Mucosa of rectum (tissue), 2 donors: ENCODE measurements at regions not wholly inside any gene's neighbourhood (a gene's known extent, or its start where the extent isn't known, plus 50 kb on each side); places are given as distances from the start of the nearest gene placed in this dataset.

Source experiments
- H3K27ac ChIP-seq, 2 donors: one replicate each; pipeline ENCODE4 v1.7.0; 2013; ENCODE audit warnings: inconsistent platforms in 2 of 2, low read depth in 2 of 2, low read length in 2 of 2
- H3K27me3 ChIP-seq, 2 donors: one replicate each; pipeline ENCODE4 v1.7.0; 2013; ENCODE audit warnings: low read length in 2 of 2; ENCODE audit not compliant: control insufficient read depth in 2 of 2, insufficient read depth in 2 of 2
- H3K36me3 ChIP-seq, 2 donors: one replicate each; pipeline ENCODE4 v1.7.0; 2013; ENCODE audit warnings: low read length in 2 of 2; ENCODE audit not compliant: control insufficient read depth in 2 of 2, insufficient read depth in 2 of 2
- H3K4me1 ChIP-seq, 2 donors: one replicate each; pipeline ENCODE4 v1.7.0; 2013; ENCODE audit warnings: low read length in 2 of 2, mild to moderate bottlenecking in 1 of 2; ENCODE audit not compliant: control insufficient read depth in 2 of 2, insufficient read depth in 2 of 2
- H3K4me3 ChIP-seq, 2 donors: one replicate each; pipeline ENCODE4 v1.7.0; 2013; ENCODE audit warnings: low read length in 2 of 2
- H3K9ac ChIP-seq, 2 donors: one replicate each; pipeline ENCODE4 v1.7.0; 2013; ENCODE audit warnings: low read length in 2 of 2, low read depth in 1 of 2, mild to moderate bottlenecking in 1 of 2
- H3K9me3 ChIP-seq, 2 donors: one replicate each; pipeline ENCODE4 v1.7.0; 2013; ENCODE audit warnings: low read length in 2 of 2; ENCODE audit not compliant: control insufficient read depth in 2 of 2
- donor health status: healthy.
- donor health status: Normal muscosa, but diverticular disease.

DNA sequence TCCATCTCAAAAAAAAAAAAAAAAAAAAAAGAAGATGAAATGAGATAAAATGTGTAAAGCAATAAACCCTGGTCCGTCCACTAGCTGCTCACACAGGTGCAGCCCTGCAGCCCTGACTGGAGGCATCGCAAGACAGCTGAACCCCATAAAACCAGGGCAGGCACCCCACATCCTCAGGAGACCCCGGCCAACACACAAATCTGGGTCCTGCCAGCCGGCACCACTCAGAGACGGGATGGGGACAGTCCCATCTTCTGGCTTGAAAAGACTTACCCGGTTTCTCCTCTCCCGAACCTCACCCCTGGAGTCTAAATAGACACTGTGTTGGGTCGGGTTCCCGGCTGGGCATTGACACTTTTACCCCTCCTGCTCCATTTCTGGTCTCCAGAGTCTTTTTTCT, 52.7 kb upstream of the TNRC6C start:
- peaks cover 3 to 12% of the 10 kb centered on the region in 2 donors for H3K27me3 ChIP-seq
- no peaks in the 10 kb centered on the region for H3K9me3 ChIP-seq
- H3K27ac ChIP-seq: no peak overlapping the region
- no peaks in the 10 kb centered on the region for H3K4me1 ChIP-seq
- no peak overlapping the region for H3K4me3 ChIP-seq
- H3K36me3 ChIP-seq: no peaks in the 10 kb centered on the region
- no peak overlapping the region for H3K9ac ChIP-seq

DNA sequence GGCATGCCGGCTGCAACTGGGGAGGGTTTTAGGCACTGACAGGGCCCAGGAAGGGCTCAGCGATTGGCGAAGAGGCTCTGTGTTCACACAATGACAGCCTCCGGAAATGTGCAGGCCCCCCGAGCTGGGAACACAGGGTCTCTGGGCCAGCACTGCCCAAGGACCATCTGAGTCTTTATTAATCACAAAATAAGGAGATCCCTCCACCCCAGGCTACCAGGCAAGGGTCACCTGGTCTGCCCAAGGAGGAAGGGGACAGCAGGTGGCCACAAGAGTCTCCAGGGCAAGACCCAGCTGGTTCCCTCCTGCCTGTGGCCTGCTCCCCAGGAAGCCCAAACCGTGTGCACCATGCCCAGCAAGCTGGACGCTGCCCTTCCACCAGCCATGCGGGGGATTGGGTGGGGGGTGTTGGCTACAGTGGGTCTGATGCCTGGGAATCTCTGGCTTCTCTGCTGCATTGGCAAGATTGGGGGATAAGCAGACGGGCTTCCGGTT, 52.1 kb upstream of the TNRC6C start:
- Histone ChIP-seq H3K9ac (no peak overlapping the region), H3K4me1 (no peaks in the 10 kb centered on the region), H3K27me3 (peaks cover 3 to 12% of the 10 kb centered on the region in 2 donors), H3K27ac (no peak overlapping the region), H3K9me3 (no peaks in the 10 kb centered on the region), H3K36me3 (no peaks in the 10 kb centered on the region), H3K4me3 (no peak overlapping the region)

- Histone ChIP-seq H3K27ac (no peak overlapping the region), H3K27me3 (peaks cover 3 to 12% of the 10 kb centered on the region in 2 donors), H3K9ac (no peak overlapping the region), H3K36me3 (no peaks in the 10 kb centered on the region), H3K4me1 (no peaks in the 10 kb centered on the region), H3K9me3 (no peaks in the 10 kb centered on the region), H3K4me3 (no peak overlapping the region)
These were observed 50.7 kb upstream of the TNRC6C start for GRCh38 chr17:77907497-77908461.

- no peaks in the 10 kb centered on the region for H3K9me3 ChIP-seq
- no peak overlapping the region for H3K27ac ChIP-seq
- H3K4me3 ChIP-seq: no peak overlapping the region
- no peaks in the 10 kb centered on the region for H3K36me3 ChIP-seq
- H3K9ac ChIP-seq: no peak overlapping the region
- H3K27me3 ChIP-seq: peaks cover 0 to 6% of the 10 kb centered on the region in 2 donors
- no peaks in the 10 kb centered on the region for H3K4me1 ChIP-seq
These were observed 50.0 kb upstream of the TNRC6C start for GRCh38 chr17:77908501-77908900.
